HK-2 (cell line): ENCODE measurements at regions not wholly inside any gene's neighbourhood (a gene's known extent, or its start where the extent isn't known, plus 50 kb on each side); places are given as distances from the start of the nearest gene placed in this dataset.
A peak's percentile ranks its signal among the peaks of the same experiment; 100 is the strongest.
"Not testable (repeated sequence)": the region's sequence is repeated elsewhere in the genome, so short reads cannot be mapped to it uniquely, and the experiment has no call there.

ENCODE experiments used
- DNase-seq: peaks from one replicate; pipeline ENCODE4 v3.0.0-alpha.2; 2018; ENCODE audit not compliant: unreplicated experiment

GRCh38 chr20:11509776-11510175 lies 407.9 kb upstream of the BTBD3 start:
- DNase-seq, result no peak

GRCh38 chr20:11511821-11512220 lies 405.9 kb upstream of the BTBD3 start:
- no peak for DNase-seq

- DNase-seq, result not testable (repeated sequence)
Observed at GRCh38 chr20:11513241-11513745, 404.4 kb upstream of the BTBD3 start.

- DNase-seq, result no peak
Observed at GRCh38 chr20:11516448-11516847, 401.2 kb upstream of the BTBD3 start.

- no peak for DNase-seq
Observed at GRCh38 chr20:11520596-11520995, 397.1 kb upstream of the BTBD3 start.

GRCh38 chr20:11521476-11522365 lies 396.0 kb upstream of the BTBD3 start:
- no peak for DNase-seq

GRCh38 chr20:11522366-11522741 lies 395.3 kb upstream of the BTBD3 start:
- DNase-seq, result no peak

GRCh38 chr20:11529047-11529446 lies 388.6 kb upstream of the BTBD3 start:
- DNase-seq, result no peak

- no peak for DNase-seq
Observed at GRCh38 chr20:11537032-11537431, 380.7 kb upstream of the BTBD3 start.

GRCh38 chr20:11539450-11539849 lies 378.2 kb upstream of the BTBD3 start:
- no peak for DNase-seq

- no peak for DNase-seq
Observed at GRCh38 chr20:11540558-11540957, 377.1 kb upstream of the BTBD3 start.

GRCh38 chr20:11542645-11543044 lies 375.0 kb upstream of the BTBD3 start:
- DNase-seq, result no peak

- DNase-seq, result peak; percentile 21
Observed at GRCh38 chr20:11544029-11544678, 373.5 kb upstream of the BTBD3 start.

- no peak for DNase-seq
Observed at GRCh38 chr20:11546939-11547338, 370.8 kb upstream of the BTBD3 start.

- no peak for DNase-seq
Observed at GRCh38 chr20:11549172-11550103, 368.3 kb upstream of the BTBD3 start.

GRCh38 chr20:11550657-11551338 lies 366.9 kb upstream of the BTBD3 start:
- no peak for DNase-seq

- no peak for DNase-seq
Observed at GRCh38 chr20:11551479-11551878, 366.2 kb upstream of the BTBD3 start.

- no peak for DNase-seq
Observed at GRCh38 chr20:11553603-11554002, 364.1 kb upstream of the BTBD3 start.

- DNase-seq, result no peak
Observed at GRCh38 chr20:11555510-11555909, 362.2 kb upstream of the BTBD3 start.

GRCh38 chr20:11556410-11556809 lies 361.3 kb upstream of the BTBD3 start:
- DNase-seq, result no peak

- DNase-seq, result no peak
Observed at GRCh38 chr20:11564491-11564890, 353.2 kb upstream of the BTBD3 start.
